ENCODE measurements at regions not wholly inside any gene's neighbourhood (a gene's known extent, or its start where the extent isn't known, plus 50 kb on each side); places are given as distances from the start of the nearest gene placed in this dataset.

- peak; percentile 27 for ATAC-seq
- H3K4me1 ChIP-seq (ENCODE audit: control insufficient read depth in 2 of 2, insufficient read depth in 2 of 2, low read length in 2 of 2) = no peaks in the 10 kb centered on the region
- CTCF ChIA-PET = interaction anchor here (0.7 to 1.5 kb wide), 2 partner anchors 9 to 27 kb away, joined by 3 read pairs; no protein-coding TSS in a partner anchor
Measured at GRCh38 chr2:241924069-241924908, 54.8 kb downstream of the RTP5 start.

GRCh38 chr2:241924909-241925250 lies 55.4 kb downstream of the RTP5 start:
- H3K4me1 ChIP-seq (ENCODE audit: control insufficient read depth in 2 of 2, insufficient read depth in 2 of 2, low read length in 2 of 2) = no peaks in the 10 kb centered on the region

More at GRCh38 chr2:241924069-241924908, 54.8 kb downstream of the RTP5 start:
- intact Hi-C loops (cut with micrococcal nuclease) = no loop called here
- Histone ChIP-seq H3K9me3 (ENCODE audit: control insufficient read depth in 2 of 3, low read length in 3 of 3) (no peaks in the 10 kb centered on the region), H3K36me3 (ENCODE audit: control insufficient read depth in 2 of 3, insufficient read depth in 3 of 3, low read length in 3 of 3) (no peaks in the 10 kb centered on the region), H3K4me3 (ENCODE audit: low read length) (no peak overlapping the region), H3K27ac (ENCODE audit: low read depth, low read length) (no peak overlapping the region), H3K27me3 (ENCODE audit: control insufficient read depth in 2 of 2, insufficient read depth in 2 of 2, low read length in 2 of 2) (no peaks in the 10 kb centered on the region)
- H3K27ac Mint-ChIP-seq = no peak overlapping the region
- no peaks in the 10 kb centered on the region for H3K27me3 Mint-ChIP-seq
- H3K9me3 Mint-ChIP-seq = no peaks in the 10 kb centered on the region
- H3K4me1 Mint-ChIP-seq = peaks cover 7 to 25% (median 18%) of the 10 kb centered on the region in 7 donors
- H3K4me3 Mint-ChIP-seq = no peak overlapping the region
- no peak for DNase-seq
- peaks cover 0 to 13% (median 0%) of the 10 kb centered on the region in 5 donors for H3K36me3 Mint-ChIP-seq
- POLR2A ChIA-PET = interaction anchor here (0.5 kb wide), 1 partner anchor 13 kb away, joined by 3 read pairs; no protein-coding TSS in a partner anchor

GRCh38 chr2:241925277-241925676 lies 55.7 kb downstream of the RTP5 start:
- Mint-ChIP-seq H3K27me3 (no peaks in the 10 kb centered on the region), H3K4me3 (no peak overlapping the region), H3K36me3 (peaks cover 0 to 13% (median 0%) of the 10 kb centered on the region in 5 donors), H3K9me3 (no peaks in the 10 kb centered on the region), H3K27ac (no peak overlapping the region), H3K4me1 (peaks cover 7 to 25% (median 18%) of the 10 kb centered on the region in 7 donors)
- ATAC-seq (peak; percentile 29), DNase-seq (no peak)
- no peak overlapping the region for H3K27ac ChIP-seq (ENCODE audit: low read depth, low read length)
- H3K4me1 ChIP-seq (ENCODE audit: control insufficient read depth in 2 of 2, insufficient read depth in 2 of 2, low read length in 2 of 2) = no peaks in the 10 kb centered on the region
- ChIA-PET CTCF (interaction anchor here (1.5 kb wide), 1 partner anchor 26 kb away, joined by 3 read pairs; no protein-coding TSS in a partner anchor), POLR2A (no interaction called here)
- H3K9me3 ChIP-seq (ENCODE audit: control insufficient read depth in 2 of 3, low read length in 3 of 3) = no peaks in the 10 kb centered on the region
- H3K4me3 ChIP-seq (ENCODE audit: low read length) = no peak overlapping the region
- H3K27me3 ChIP-seq (ENCODE audit: control insufficient read depth in 2 of 2, insufficient read depth in 2 of 2, low read length in 2 of 2) = no peaks in the 10 kb centered on the region
- intact Hi-C loops (cut with micrococcal nuclease) = no loop called here
- no peaks in the 10 kb centered on the region for H3K36me3 ChIP-seq (ENCODE audit: control insufficient read depth in 2 of 3, insufficient read depth in 3 of 3, low read length in 3 of 3)

More at GRCh38 chr2:241924909-241925250, 55.4 kb downstream of the RTP5 start:
- intact Hi-C loops (cut with micrococcal nuclease) = no loop called here
- ChIA-PET POLR2A (interaction anchor here (0.5 kb wide), 1 partner anchor 14 kb away, joined by 3 read pairs; no protein-coding TSS in a partner anchor), CTCF (interaction anchor here (0.7 to 1.5 kb wide), 2 partner anchors 9 to 26 kb away, joined by 3 read pairs; no protein-coding TSS in a partner anchor)
- no peaks in the 10 kb centered on the region for H3K27me3 ChIP-seq (ENCODE audit: control insufficient read depth in 2 of 2, insufficient read depth in 2 of 2, low read length in 2 of 2)
- H3K4me3 Mint-ChIP-seq = no peak overlapping the region
- H3K27me3 Mint-ChIP-seq = no peaks in the 10 kb centered on the region
- H3K36me3 ChIP-seq (ENCODE audit: control insufficient read depth in 2 of 3, insufficient read depth in 3 of 3, low read length in 3 of 3) = no peaks in the 10 kb centered on the region
- no peaks in the 10 kb centered on the region for H3K9me3 ChIP-seq (ENCODE audit: control insufficient read depth in 2 of 3, low read length in 3 of 3)
- no peaks in the 10 kb centered on the region for H3K9me3 Mint-ChIP-seq
- H3K27ac ChIP-seq (ENCODE audit: low read depth, low read length) = no peak overlapping the region
- ATAC-seq = no peak
- H3K4me3 ChIP-seq (ENCODE audit: low read length) = no peak overlapping the region
- peaks cover 7 to 25% (median 18%) of the 10 kb centered on the region in 7 donors for H3K4me1 Mint-ChIP-seq
- DNase-seq = no peak
- no peak overlapping the region for H3K27ac Mint-ChIP-seq
- peaks cover 0 to 13% (median 0%) of the 10 kb centered on the region in 5 donors for H3K36me3 Mint-ChIP-seq

- CTCF ChIA-PET = interaction anchor here (1.5 kb wide), 1 partner anchor 25 kb away, joined by 3 read pairs; no protein-coding TSS in a partner anchor
- POLR2A ChIA-PET = no interaction called here
- Histone ChIP-seq H3K9me3 (ENCODE audit: control insufficient read depth in 2 of 3, low read length in 3 of 3) (no peaks in the 10 kb centered on the region), H3K27me3 (ENCODE audit: control insufficient read depth in 2 of 2, insufficient read depth in 2 of 2, low read length in 2 of 2) (no peaks in the 10 kb centered on the region), H3K4me1 (ENCODE audit: control insufficient read depth in 2 of 2, insufficient read depth in 2 of 2, low read length in 2 of 2) (no peaks in the 10 kb centered on the region), H3K36me3 (ENCODE audit: control insufficient read depth in 2 of 3, insufficient read depth in 3 of 3, low read length in 3 of 3) (no peaks in the 10 kb centered on the region), H3K4me3 (ENCODE audit: low read length) (no peak overlapping the region), H3K27ac (ENCODE audit: low read depth, low read length) (no peak overlapping the region)
- Mint-ChIP-seq H3K4me3 (peak overlapping the region in 1 of 10 donors; percentile 11), H3K36me3 (peaks cover 0 to 10% (median 0%) of the 10 kb centered on the region in 5 donors), H3K4me1 (peaks cover 7 to 25% (median 15%) of the 10 kb centered on the region in 7 donors), H3K27me3 (no peaks in the 10 kb centered on the region), H3K27ac (peak overlapping the region in 3 of 9 donors; percentile 63 to 76 (median 65)), H3K9me3 (no peaks in the 10 kb centered on the region)
- no peak for DNase-seq
- peak; percentile 29 for ATAC-seq
- intact Hi-C loops (cut with micrococcal nuclease) = no loop called here
Measured at GRCh38 chr2:241925821-241926441, 56.4 kb downstream of the RTP5 start.

GRCh38 chr2:241926541-241927311 lies 57.2 kb downstream of the RTP5 start:
- H3K9me3 ChIP-seq (ENCODE audit: control insufficient read depth in 2 of 3, low read length in 3 of 3) = no peaks in the 10 kb centered on the region
- H3K4me1 ChIP-seq (ENCODE audit: control insufficient read depth in 2 of 2, insufficient read depth in 2 of 2, low read length in 2 of 2) = no peaks in the 10 kb centered on the region
- H3K9me3 Mint-ChIP-seq = no peaks in the 10 kb centered on the region
- H3K27me3 ChIP-seq (ENCODE audit: control insufficient read depth in 2 of 2, insufficient read depth in 2 of 2, low read length in 2 of 2) = no peaks in the 10 kb centered on the region
- H3K27ac Mint-ChIP-seq = no peak overlapping the region
- no peak overlapping the region for H3K4me3 ChIP-seq (ENCODE audit: low read length)
- H3K36me3 ChIP-seq (ENCODE audit: control insufficient read depth in 2 of 3, insufficient read depth in 3 of 3, low read length in 3 of 3) = no peaks in the 10 kb centered on the region
- H3K36me3 Mint-ChIP-seq = peaks cover 0 to 8% (median 0%) of the 10 kb centered on the region in 5 donors
- intact Hi-C loops (cut with micrococcal nuclease) = no loop called here
- no peak overlapping the region for H3K4me3 Mint-ChIP-seq
- no peak for ATAC-seq
- no peak for DNase-seq
- peaks cover 6 to 25% (median 14%) of the 10 kb centered on the region in 7 donors for H3K4me1 Mint-ChIP-seq
- no peaks in the 10 kb centered on the region for H3K27me3 Mint-ChIP-seq
- no peak overlapping the region for H3K27ac ChIP-seq (ENCODE audit: low read depth, low read length)
- ChIA-PET POLR2A (no interaction called here), CTCF (no interaction called here)
